H1 (cell line): ENCODE measurements at regions not wholly inside any gene's neighbourhood (a gene's known extent, or its start where the extent isn't known, plus 50 kb on each side); places are given as distances from the start of the nearest gene placed in this dataset.
A peak's percentile ranks its signal among the peaks of the same experiment; 100 is the strongest.

Source experiments
- CTCF ChIA-PET: fragments of 300-600 bp; sonication (Branson Sonifier 250); formaldehyde crosslinking; loops from one replicate; lab custom pipeline; 2021; ENCODE audit not compliant: partially characterized antibody; lab: Charles Lee
- POLR2A ChIA-PET: fragments of 300-600 bp; sonication (Branson Sonifier 250); formaldehyde crosslinking; loops from one replicate; lab custom pipeline; 2021; ENCODE audit warnings: inconsistent platforms; ENCODE audit not compliant: partially characterized antibody; lab: Charles Lee
- DNase-seq, 2 experiments: peaks; one replicate each; pipeline versions ENCODE4 v3.0.0 to v3.0.0-alpha.2; 2010 to 2022; ENCODE audit warnings: low spot score in 2 of 2, low read depth in 1 of 2, mixed read lengths in 1 of 2
- FAIRE-seq: peaks from 2 replicates; lab custom pipeline; 2011; peaks lifted over from hg19 to GRCh38; lab: Jason Lieb, UNC
- H2AFZ ChIP-seq: 2 replicates; pipeline ENCODE4 v1.8.1; 2012; ENCODE audit warnings: low read length, inconsistent platforms
- H2AK5ac ChIP-seq: 2 replicates; pipeline ENCODE4 v1.6.1; 2013; ENCODE audit warnings: low read depth, low read length
- H2BK120ac ChIP-seq: replicated peaks from 2 replicates; pipeline ENCODE3; 2013; ENCODE audit warnings: low read depth, low read length, inconsistent platforms
- H2BK12ac ChIP-seq: 2 replicates; pipeline ENCODE4 v1.6.1; 2013; ENCODE audit warnings: low read depth, low read length
- H2BK15ac ChIP-seq: 2 replicates; pipeline ENCODE4 v1.6.1; 2013; ENCODE audit warnings: low read length
- H2BK20ac ChIP-seq: 2 replicates; pipeline ENCODE4 v1.6.1; 2013; ENCODE audit warnings: low read length
- H2BK5ac ChIP-seq: 2 replicates; pipeline ENCODE4 v1.6.1; 2013; ENCODE audit warnings: low read depth, low read length
- H3K14ac ChIP-seq: 2 replicates; pipeline ENCODE4 v1.6.1; 2013; ENCODE audit warnings: inconsistent platforms; ENCODE audit not compliant: insufficient read length
- H3K18ac ChIP-seq: 2 replicates; pipeline ENCODE4 v1.6.1; 2013; ENCODE audit warnings: low read length; ENCODE audit errors: extremely low read depth
- H3K23ac ChIP-seq: 2 replicates; pipeline ENCODE4 v1.6.1; 2013; ENCODE audit warnings: inconsistent platforms; ENCODE audit not compliant: insufficient read length
- H3K23me2 ChIP-seq: 2 replicates; pipeline ENCODE4 v1.6.1; 2013; ENCODE audit warnings: low read depth, low read length
- H3K27ac ChIP-seq: 2 replicates; pipeline ENCODE4 v1.6.1; 2011; ENCODE audit warnings: low read depth, low read length, inconsistent platforms
- H3K27me3 ChIP-seq, 4 experiments: replicated peaks in 1 of 4; 1 replicate in 1 of 4; 2 replicates in 3 of 4; pipeline versions ENCODE4 v1.6.1 to v1.8.1; 2011 to 2013; ENCODE audit warnings: low read length in 3 of 4, mild to moderate bottlenecking in 3 of 4, inconsistent platforms in 2 of 4, mixed read lengths in 2 of 4, moderate library complexity in 1 of 4; ENCODE audit not compliant: control insufficient read depth in 3 of 4, insufficient read depth in 3 of 4; ENCODE audit errors: extremely low read depth in 1 of 4
- H3K36me3 ChIP-seq, 4 experiments: 2 replicates each; pipeline versions ENCODE4 v1.6.1 to v1.8.1; 2011 to 2013; ENCODE audit warnings: mild to moderate bottlenecking in 4 of 4, low read length in 3 of 4, moderate library complexity in 2 of 4, control low read depth in 1 of 4, inconsistent platforms in 1 of 4; ENCODE audit not compliant: insufficient read depth in 4 of 4, control insufficient read depth in 2 of 4
- H3K4ac ChIP-seq: replicated peaks from 2 replicates; pipeline ENCODE3; 2013; ENCODE audit warnings: low read length, low read depth, mixed read lengths, inconsistent platforms; ENCODE audit not compliant: insufficient read length
- H3K4me1 ChIP-seq, 4 experiments: replicated peaks in 1 of 4; 1 replicate in 1 of 4; 2 replicates in 3 of 4; pipeline versions ENCODE4 v1.6.1 to v1.8.1; 2011 to 2013; ENCODE audit warnings: low read length in 3 of 4, inconsistent platforms in 2 of 4, mixed read lengths in 1 of 4; ENCODE audit not compliant: insufficient read depth in 4 of 4, control insufficient read depth in 3 of 4
- H3K4me2 ChIP-seq, 2 experiments: 2 replicates each; pipeline versions ENCODE4 v1.6.1 to v1.8.1; 2011 to 2013; ENCODE audit warnings: low read depth in 2 of 2, low read length in 2 of 2, control low read depth in 1 of 2, inconsistent platforms in 1 of 2, mild to moderate bottlenecking in 1 of 2; ENCODE audit not compliant: insufficient read depth in 1 of 2
- H3K4me3 ChIP-seq, 4 experiments: fragments of 200-600, 300-600 bp in 1 of 4; sonication (generic), shearing (Covaris generic), sonication (Bioruptor Twin) in 1 of 4; 2 replicates each; pipeline versions ENCODE4 v1.5.1 to v1.8.1; 2011 to 2016; ENCODE audit warnings: low read length in 4 of 4, low read depth in 3 of 4, control low read depth in 2 of 4, inconsistent platforms in 2 of 4, mild to moderate bottlenecking in 2 of 4, mixed read lengths in 1 of 4, moderate library complexity in 1 of 4; ENCODE audit not compliant: insufficient read depth in 2 of 4; ENCODE audit errors: extremely low read depth in 1 of 4
- H3K56ac ChIP-seq: replicated peaks from 2 replicates; pipeline ENCODE3; 2013; ENCODE audit warnings: low read depth, mild to moderate bottlenecking, mixed read lengths, low read length, inconsistent platforms; ENCODE audit not compliant: insufficient read length
- H3K79me1 ChIP-seq: 2 replicates; pipeline ENCODE4 v1.6.1; 2013; ENCODE audit warnings: low read depth, low read length, control low read depth
- H3K79me2 ChIP-seq, 2 experiments: 2 replicates each; pipeline versions ENCODE4 v1.6.1 to v1.8.1; 2012 to 2013; ENCODE audit warnings: low read length in 2 of 2, mild to moderate bottlenecking in 2 of 2, inconsistent platforms in 1 of 2; ENCODE audit not compliant: insufficient read depth in 2 of 2, control insufficient read depth in 1 of 2
- H3K9ac ChIP-seq, 4 experiments: replicated peaks in 1 of 4; 1 replicate in 1 of 4; 2 replicates in 3 of 4; pipeline versions ENCODE4 v1.6.1 to v1.8.1; 2011 to 2013; ENCODE audit warnings: low read depth in 3 of 4, low read length in 3 of 4, control low read depth in 2 of 4, mild to moderate bottlenecking in 2 of 4, moderate library complexity in 2 of 4, inconsistent platforms in 1 of 4; ENCODE audit errors: extremely low read depth in 1 of 4
- H3K9me3 ChIP-seq, 2 experiments: 2 replicates each; pipeline versions ENCODE4 v1.6.1 to v1.8.1; 2012 to 2013; ENCODE audit warnings: mild to moderate bottlenecking in 2 of 2, moderate library complexity in 2 of 2, control low read depth in 1 of 2, inconsistent platforms in 1 of 2, low read depth in 1 of 2, low read length in 1 of 2, mixed read lengths in 1 of 2; ENCODE audit not compliant: insufficient read depth in 2 of 2
- H4K20me1 ChIP-seq, 2 experiments: replicated peaks in 1 of 2; 2 replicates each; pipeline versions ENCODE3 to v1.8.1; 2011 to 2013; ENCODE audit warnings: inconsistent platforms in 2 of 2, low read length in 2 of 2, mild to moderate bottlenecking in 1 of 2; ENCODE audit not compliant: insufficient read depth in 2 of 2, control insufficient read depth in 1 of 2
- H4K5ac ChIP-seq: 2 replicates; pipeline ENCODE4 v1.6.1; 2013; ENCODE audit warnings: low read length, low read depth, mixed read lengths, inconsistent platforms; ENCODE audit not compliant: insufficient read length
- H4K8ac ChIP-seq: 2 replicates; pipeline ENCODE4 v1.8.0; 2013; ENCODE audit warnings: mild to moderate bottlenecking, moderate library complexity, low read length, inconsistent platforms; ENCODE audit not compliant: insufficient read depth; ENCODE audit errors: extremely low read depth
- H4K91ac ChIP-seq: replicated peaks from 2 replicates; pipeline ENCODE3; 2013; ENCODE audit warnings: low read length, mixed read lengths, inconsistent platforms; ENCODE audit not compliant: insufficient read length
- CBX5 ChIP-seq: fragments of 300-800, 300-1000 bp; sonication (generic); IDR thresholded peaks from 2 replicates; pipeline ENCODE4 v1.7.1; 2016; ENCODE audit warnings: antibody characterized with exemption, low read length, low read depth
- CEBPB ChIP-seq: IDR thresholded peaks from 2 replicates; pipeline ENCODE4 v1.6.1; 2012; ENCODE audit warnings: low read depth, low read length
- CTBP2 ChIP-seq: IDR thresholded peaks from 2 replicates; pipeline ENCODE4 v1.7.0; 2011; ENCODE audit warnings: borderline replicate concordance, mild to moderate bottlenecking, moderate library complexity, mixed read lengths, low read length; ENCODE audit not compliant: insufficient read depth, insufficient read length
- FOSL1 ChIP-seq: IDR thresholded peaks from 2 replicates; pipeline ENCODE4 v1.6.1; 2011; ENCODE audit warnings: mild to moderate bottlenecking, low read depth, low read length, moderate library complexity; ENCODE audit not compliant: insufficient read depth
- GABPA ChIP-seq: IDR thresholded peaks from 2 replicates; pipeline ENCODE4 v1.6.1; 2011; ENCODE audit warnings: mild to moderate bottlenecking, low read length, moderate library complexity, borderline replicate concordance; ENCODE audit not compliant: insufficient read depth
- JUN ChIP-seq: IDR thresholded peaks from 2 replicates; pipeline ENCODE4 v1.6.1; 2011; ENCODE audit warnings: low read depth, mild to moderate bottlenecking, improper control_type of control experiment, low read length
- POLR2AphosphoS5 ChIP-seq: IDR thresholded peaks from 2 replicates; pipeline ENCODE4 v1.6.1; 2011; ENCODE audit warnings: low read depth, low read length
- POU5F1 ChIP-seq: IDR thresholded peaks from 2 replicates; pipeline ENCODE4 v1.6.1; 2011; ENCODE audit warnings: low read depth, mild to moderate bottlenecking, low read length, moderate library complexity
- SIX5 ChIP-seq: IDR thresholded peaks from 2 replicates; pipeline ENCODE4 v1.6.1; 2011; ENCODE audit warnings: mild to moderate bottlenecking, low read depth, low read length
- SRF ChIP-seq: IDR thresholded peaks from 2 replicates; pipeline ENCODE4 v1.6.1; 2011; ENCODE audit warnings: mild to moderate bottlenecking, low read depth, low read length, moderate library complexity
- TAF7 ChIP-seq: optimal IDR thresholded peaks from 2 replicates; pipeline ENCODE3; 2011; ENCODE audit warnings: low read depth, mild to moderate bottlenecking, inconsistent platforms, low read length, moderate library complexity, borderline replicate concordance
- WGBS, 2 experiments: shearing (Covaris generic) in 1 of 2; methylation state at CpG; one replicate each; pipeline versions ENCODE4 v1.1.6 to v1.1.7; 2013 to 2015; ENCODE audit warnings: low lambda C conversion rate in 2 of 2, mixed read lengths in 2 of 2, inconsistent platforms in 1 of 2, low coverage in 1 of 2, missing lambda C conversion rate in 1 of 2; ENCODE audit not compliant: insufficient replicate concordance in 2 of 2, insufficient coverage in 1 of 2, insufficient read length in 1 of 2; ENCODE audit errors: extremely low coverage in 1 of 2, missing lambda C conversion rate in 1 of 2; 5-methylcytosine and 5-hydroxymethylcytosine counted together
- TF ChIP-seq, protein P1 (sequence below): IDR thresholded peaks from 2 replicates; pipeline ENCODE4 v1.6.1; 2011; ENCODE audit warnings: low read length, improper control_type of control experiment

- H2BK20ac ChIP-seq: no peak overlapping the region
- H2AK5ac ChIP-seq: no peak overlapping the region
- H3K4me3 ChIP-seq: no peak overlapping the region
- H3K27ac ChIP-seq: no peak overlapping the region
- H3K27me3 ChIP-seq: no peaks in the 10 kb centered on the region
- H3K14ac ChIP-seq: no peak overlapping the region
- H2BK120ac ChIP-seq: no peak overlapping the region
- H3K79me1 ChIP-seq: no peaks in the 10 kb centered on the region
- no peak overlapping the region for H2BK5ac ChIP-seq
- H3K4me2 ChIP-seq: no peak overlapping the region
- WGBS, 2 experiments: 65% methylated on average over 2 of the region's 2 CpGs; no CpG with 5 or more reads in 1 of the 2 experiments
- 0 out of 7 replicates have a peak, but pooled peaks cover 0 to 2% (median 0%) of the 10 kb centered on the region in 4 experiments for H3K4me1 ChIP-seq
- ChIA-PET CTCF (interaction anchor here (0.9 kb wide), 1 partner anchor 134 kb away, joined by 3 read pairs; no protein-coding TSS in a partner anchor), POLR2A (no interaction called here)
- H3K9ac ChIP-seq: no peak overlapping the region
- no peaks in the 10 kb centered on the region for H3K79me2 ChIP-seq
- H2BK15ac ChIP-seq: no peak overlapping the region
- H2BK12ac ChIP-seq: no peak overlapping the region
- no peak overlapping the region for H2AFZ ChIP-seq
- no peaks in the 10 kb centered on the region for H4K20me1 ChIP-seq
- no peak overlapping the region for H4K8ac ChIP-seq
- H3K18ac ChIP-seq: no peak overlapping the region
- H3K56ac ChIP-seq: no peak overlapping the region
- H3K9me3 ChIP-seq: peaks cover 2 to 5% of the 10 kb centered on the region in 2 experiments; a peak in 2 of 4 replicates
- peak overlapping the region; percentile 97 for H3K23ac ChIP-seq
- H3K36me3 ChIP-seq: no peaks in the 10 kb centered on the region
- FAIRE-seq: no peak
- H3K4ac ChIP-seq: no peak overlapping the region
- H4K91ac ChIP-seq: no peak overlapping the region
- H4K5ac ChIP-seq: no peak overlapping the region
- no peaks in the 10 kb centered on the region for H3K23me2 ChIP-seq
- DNase-seq: no peak
- no peak for TF ChIP-seq CBX5
- no peak for TF ChIP-seq GABPA
- no peak for TF ChIP-seq CEBPB
- no peak for TF ChIP-seq JUN
- TF ChIP-seq POU5F1: no peak
- TF ChIP-seq SIX5: no peak
- TF ChIP-seq, protein P1, sequence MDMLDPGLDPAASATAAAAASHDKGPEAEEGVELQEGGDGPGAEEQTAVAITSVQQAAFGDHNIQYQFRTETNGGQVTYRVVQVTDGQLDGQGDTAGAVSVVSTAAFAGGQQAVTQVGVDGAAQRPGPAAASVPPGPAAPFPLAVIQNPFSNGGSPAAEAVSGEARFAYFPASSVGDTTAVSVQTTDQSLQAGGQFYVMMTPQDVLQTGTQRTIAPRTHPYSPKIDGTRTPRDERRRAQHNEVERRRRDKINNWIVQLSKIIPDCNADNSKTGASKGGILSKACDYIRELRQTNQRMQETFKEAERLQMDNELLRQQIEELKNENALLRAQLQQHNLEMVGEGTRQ: no peak
- TF ChIP-seq POLR2AphosphoS5: no peak
- TF ChIP-seq SRF: no peak
- TF ChIP-seq TAF7: no peak
- no peak for TF ChIP-seq FOSL1
- no peak for TF ChIP-seq CTBP2
Measured at GRCh38 chr6:169144356-169144755, 109.3 kb downstream of the THBS2 start.
